COR-L47 (cell line): ENCODE measurements at regions not wholly inside any gene's neighbourhood (a gene's known extent, or its start where the extent isn't known, plus 50 kb on each side); places are given as distances from the start of the nearest gene placed in this dataset.
A peak's percentile ranks its signal among the peaks of the same experiment; 100 is the strongest.
"Not testable (repeated sequence)": the region's sequence is repeated elsewhere in the genome, so short reads cannot be mapped to it uniquely, and the experiment has no call there.

Source experiments
- DNase-seq: peaks from one replicate; lab custom pipeline; 2025; lab: John Stamatoyannopoulos, UW

DNA sequence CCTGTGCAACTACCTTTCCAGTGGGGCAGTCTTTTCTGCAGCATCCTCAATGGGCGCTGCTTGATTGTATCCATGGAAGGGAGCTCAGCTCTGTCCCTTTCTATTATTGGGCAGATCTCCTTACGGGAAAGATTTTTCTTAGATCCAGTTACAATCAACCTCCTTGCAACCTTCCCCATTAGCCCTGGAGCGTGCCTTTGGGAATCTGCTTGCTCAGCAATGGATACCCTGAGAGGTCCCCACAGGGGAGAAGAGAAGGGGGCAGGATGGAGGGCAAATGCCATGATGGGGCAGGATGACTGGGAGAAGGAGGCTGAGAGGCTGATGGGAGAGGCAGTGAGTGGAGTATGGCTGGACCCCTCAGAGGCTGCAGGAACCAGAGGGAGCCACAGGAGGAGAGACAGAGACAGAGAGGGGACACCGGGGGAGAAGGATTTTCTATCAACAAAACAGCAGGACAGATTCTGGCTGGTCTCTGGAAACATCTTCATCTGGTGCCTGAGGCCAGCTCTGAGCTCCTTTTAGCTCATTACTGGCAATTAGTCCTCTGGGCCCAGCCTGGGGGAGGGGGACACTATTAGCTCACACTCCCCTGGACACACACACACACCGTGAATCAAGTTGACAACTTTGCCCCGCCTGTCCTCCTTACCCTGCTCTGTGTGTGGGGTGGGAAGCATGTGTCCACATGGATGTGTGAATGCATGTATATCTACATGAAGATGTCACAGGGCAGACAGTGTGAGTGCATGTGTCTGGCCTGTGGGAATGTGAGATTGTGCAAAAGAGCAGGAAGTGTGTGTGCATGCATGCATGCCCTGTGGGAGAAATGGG is 80.8 kb upstream of the PAX2 start:
- no peak for DNase-seq

DNA sequence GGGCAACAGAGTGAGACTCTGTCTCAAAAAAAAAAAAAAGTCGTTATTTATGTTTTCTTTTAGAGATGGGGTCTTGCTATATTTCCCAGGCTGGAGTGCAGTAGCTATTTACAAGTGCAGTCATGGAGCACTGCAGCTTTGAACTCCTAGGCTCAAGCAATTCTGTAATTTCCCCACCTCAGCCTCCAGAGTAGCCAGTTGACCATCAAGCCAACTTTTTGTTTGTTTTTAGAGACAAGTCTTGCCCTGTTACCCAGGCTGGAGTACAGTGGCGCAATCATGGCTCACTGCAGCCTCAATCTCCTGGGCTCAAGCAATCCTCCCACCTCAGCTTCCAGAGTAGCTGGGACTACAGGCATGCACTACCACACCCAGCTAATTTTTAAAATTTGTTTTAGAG is 78.7 kb upstream of the PAX2 start:
- not testable (repeated sequence) for DNase-seq

DNA sequence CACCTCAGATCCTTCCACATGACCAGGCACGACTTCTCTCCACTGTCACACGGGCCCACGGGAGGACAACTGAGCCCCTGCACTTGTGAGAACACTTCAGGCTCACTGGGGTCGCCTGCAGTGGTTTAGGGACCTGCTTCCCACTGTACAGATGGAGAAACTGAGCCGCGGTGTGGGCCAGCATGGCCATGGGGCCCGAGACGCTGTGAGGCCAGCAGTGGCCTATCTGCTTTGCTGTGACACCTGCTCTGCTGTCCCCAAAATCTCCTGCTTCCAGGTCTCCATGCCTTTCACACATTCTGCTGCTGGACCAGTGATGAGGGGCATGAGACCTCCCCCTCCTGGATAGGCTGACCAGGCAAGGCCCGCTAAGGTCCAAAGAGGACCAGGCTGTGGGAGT is 75.8 kb upstream of the PAX2 start:
- DNase-seq = no peak

DNA sequence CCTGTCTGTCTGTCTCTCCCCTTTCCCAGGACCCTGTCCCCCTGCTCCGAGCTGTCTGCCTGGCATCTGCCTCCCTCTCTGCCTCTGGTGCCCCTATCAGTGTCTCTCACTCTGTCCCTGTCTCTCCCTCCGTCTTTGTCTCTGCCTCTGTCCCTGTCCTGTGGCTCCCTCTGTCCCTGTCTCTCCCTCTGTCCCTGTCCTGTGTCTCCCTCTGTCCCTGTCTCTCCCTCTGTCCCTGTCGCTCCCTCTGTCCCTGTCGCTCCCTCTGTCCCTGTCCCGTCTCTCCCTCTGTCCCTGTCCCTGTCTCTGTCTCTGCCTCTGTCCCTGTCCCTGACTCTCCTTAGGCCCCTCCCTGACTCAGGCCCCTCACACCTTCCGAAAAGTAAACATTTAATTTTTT is 75.0 kb upstream of the PAX2 start:
- DNase-seq = no peak

DNA sequence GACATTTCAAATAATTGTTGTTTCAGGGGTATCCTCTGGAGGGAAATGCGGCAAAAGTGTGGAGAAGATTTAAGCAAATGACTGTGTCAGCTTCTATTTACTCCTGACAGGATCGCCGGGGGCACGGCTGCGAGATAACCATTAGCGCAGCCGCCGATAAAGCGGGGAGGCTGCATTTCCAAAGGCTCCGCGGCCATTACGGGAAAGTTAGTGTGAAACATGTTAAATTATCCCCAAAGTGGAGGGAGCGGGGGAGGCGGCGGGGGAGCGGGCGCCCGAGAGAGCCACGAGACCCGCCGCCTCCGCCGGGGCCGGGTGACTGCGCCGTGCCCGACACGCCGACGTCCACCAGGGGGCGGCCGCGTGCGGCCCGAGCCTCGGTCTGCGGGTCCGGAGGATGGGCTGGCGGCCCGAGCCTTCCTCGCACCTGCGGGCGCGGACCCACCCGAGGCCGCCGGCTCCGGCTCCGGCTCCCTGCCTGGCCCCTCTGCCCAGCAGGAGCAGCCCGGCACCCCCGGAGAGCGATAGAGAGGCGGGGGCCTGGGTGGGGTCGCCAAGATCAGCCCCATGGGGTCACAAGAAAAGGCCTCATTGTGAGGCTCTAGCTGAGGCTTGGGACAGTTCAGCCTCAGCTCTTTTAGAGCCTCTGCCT is 74.4 kb upstream of the PAX2 start:
- DNase-seq = no peak

DNA sequence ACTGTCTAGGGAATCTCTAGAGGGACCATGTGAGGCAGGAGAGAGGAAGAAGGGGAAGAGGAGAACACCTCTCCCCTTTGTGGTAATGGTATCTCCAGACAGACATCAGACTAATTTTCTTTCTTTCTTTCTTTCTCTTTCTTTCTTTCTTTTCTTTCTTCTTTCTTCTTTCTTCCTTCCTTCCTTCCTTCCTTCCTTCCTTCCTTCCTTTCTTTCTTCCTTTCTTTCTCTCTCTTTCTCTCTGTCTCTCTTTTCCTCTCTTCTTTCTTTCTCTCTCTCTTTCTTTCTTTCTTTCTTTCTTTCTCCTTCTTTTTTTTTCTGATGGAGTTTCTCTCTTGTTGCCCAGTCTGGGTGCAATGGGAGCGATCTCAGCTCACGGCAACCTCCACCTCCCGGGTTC is 73.2 kb upstream of the PAX2 start:
- DNase-seq = no peak

DNA sequence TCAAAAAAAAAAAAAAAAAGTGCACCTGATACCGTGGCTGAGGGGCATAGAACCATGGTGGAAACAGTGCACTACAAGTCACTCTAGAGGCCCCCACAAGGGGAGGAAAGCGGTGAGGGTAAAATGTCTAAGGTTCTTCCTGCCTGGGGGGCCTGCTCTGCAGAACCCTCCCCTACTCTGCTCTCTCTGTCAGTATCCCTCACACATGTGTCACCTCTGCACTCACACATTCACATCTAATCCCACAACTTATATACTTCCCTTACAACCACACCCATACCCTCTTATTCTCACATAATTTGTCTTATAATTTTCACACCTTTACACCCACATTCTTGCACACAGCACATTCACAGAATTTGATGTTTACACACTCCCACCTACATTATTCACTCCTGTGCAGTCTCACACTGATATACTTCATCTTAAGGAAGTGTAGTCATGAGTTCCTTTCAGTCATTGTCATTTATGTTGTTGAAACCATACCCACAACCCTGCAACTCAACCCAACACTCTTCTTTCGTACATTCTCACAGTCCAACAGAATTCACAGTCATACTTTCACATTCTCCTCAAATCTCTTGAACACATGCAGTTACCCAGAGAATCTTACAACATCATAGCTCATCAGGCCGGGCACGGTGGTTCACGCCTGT is 68.0 kb upstream of the PAX2 start:
- DNase-seq = no peak

DNA sequence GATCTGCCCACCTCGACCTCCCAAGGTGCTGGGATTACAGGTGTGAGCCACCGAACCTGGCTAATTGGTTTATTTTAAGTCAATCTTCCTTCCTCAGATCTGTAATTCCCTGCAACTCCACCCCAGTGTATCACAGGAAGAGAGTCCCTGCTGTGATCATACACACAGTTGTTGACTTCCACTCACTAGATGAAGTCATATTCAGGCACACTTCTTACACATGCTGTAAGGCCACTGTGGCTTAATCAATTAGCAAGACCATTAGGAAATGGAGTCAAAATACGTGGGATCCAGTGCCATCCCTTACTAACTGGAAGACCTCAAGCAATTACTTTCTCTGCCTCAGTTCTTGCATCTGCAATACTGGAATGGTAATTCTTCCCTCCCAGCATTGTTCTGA is 66.1 kb upstream of the PAX2 start:
- no peak for DNase-seq

DNA sequence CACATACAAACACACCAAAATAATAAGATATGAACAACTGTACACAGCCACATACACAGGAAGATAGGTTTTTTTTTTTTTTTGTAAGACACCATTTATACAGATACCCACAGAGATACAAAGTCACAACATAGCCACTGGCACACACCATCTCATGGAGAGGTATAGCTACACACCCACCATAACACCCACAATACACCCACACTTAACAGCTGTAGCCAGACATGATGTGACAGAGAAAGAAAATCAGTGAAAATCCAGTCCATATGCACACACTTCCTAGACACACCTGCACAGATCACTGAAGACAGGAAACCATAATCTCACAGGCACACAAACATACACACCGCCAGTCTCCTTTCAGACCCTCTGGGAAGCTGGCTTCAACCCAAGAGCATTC is 62.4 kb upstream of the PAX2 start:
- DNase-seq = peak; percentile 24

DNA sequence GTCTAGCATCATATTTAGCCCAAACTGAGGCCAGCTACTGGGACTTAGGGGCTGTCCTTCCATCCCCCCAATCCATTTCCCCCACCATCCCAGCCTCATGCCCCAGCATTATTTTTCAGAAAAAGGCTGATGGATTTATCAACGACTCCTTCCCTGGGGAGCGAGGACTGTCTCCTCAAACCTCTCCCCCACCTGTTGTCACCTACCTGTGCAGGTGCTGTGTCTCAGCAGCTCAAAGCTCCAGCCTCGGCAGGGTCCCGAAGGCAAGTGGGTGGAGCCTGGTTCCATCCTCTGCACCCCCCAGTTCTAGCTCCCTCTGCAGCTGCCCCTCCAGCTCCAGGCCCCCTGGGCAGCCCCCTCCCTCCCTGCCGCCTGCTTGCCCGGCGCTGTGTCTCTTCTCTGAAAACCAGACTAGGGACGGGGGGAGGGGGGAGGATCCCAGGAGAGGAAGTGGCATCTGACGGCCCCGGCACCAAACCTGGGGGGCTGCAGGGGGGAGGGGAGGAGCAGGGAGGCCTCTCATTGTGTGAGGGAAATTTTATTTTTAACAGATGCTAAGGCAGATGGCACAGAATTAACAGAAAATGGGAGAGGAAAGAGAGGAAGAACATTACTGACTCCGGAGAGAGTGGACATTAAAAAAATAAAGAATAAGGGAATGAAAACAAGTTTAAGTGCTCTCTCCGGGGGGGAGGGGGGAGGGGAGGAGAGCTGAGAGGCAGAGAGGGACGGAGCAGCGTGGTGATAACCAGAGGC is 61.7 kb upstream of the PAX2 start:
- DNase-seq = no peak

DNA sequence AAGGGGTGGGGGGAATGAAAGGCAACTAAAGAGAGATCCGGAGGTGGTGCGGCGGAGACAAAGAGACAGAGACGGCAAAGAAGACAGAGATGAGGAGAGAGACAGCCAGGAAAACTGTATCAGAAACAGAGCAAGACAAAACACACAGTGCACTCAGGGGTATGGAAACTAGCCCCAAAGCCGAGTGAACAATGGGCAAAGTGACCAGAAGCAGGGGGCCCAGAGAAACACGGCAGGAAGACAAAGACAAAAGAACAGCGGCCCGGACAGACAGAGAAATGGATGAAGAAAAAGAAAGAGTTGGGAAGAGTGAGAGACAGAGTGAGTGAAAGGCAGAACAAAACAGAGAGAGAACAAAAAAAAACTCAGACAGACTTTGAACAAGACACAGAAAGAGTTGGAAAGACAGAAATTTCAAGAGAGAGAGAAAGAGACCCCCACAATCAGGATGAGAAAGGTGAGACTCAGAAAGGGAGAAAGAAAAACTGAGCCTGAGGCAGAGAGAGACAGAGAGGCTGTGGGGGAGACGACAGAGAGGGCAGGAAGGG is 60.6 kb upstream of the PAX2 start:
- no peak for DNase-seq

DNA sequence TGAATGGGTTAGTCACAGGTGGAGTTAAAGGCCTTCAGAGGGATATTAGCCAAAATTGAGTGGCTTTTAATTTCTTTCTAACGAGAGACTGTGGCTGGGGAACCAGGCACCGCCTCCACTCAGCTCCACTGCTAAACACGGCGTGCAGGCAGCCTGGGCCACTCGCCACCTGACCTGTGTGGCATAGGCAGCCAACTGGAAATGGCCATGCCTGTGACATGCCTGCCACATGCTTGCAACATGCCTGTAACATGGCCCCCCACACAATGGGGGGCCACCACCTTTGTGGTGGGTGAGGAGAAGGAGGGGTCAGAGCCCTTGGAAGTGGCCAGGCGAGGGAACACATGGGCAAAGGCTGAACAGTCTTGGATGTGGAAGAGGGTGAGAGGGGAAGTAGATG is 60.1 kb upstream of the PAX2 start:
- no peak for DNase-seq

DNA sequence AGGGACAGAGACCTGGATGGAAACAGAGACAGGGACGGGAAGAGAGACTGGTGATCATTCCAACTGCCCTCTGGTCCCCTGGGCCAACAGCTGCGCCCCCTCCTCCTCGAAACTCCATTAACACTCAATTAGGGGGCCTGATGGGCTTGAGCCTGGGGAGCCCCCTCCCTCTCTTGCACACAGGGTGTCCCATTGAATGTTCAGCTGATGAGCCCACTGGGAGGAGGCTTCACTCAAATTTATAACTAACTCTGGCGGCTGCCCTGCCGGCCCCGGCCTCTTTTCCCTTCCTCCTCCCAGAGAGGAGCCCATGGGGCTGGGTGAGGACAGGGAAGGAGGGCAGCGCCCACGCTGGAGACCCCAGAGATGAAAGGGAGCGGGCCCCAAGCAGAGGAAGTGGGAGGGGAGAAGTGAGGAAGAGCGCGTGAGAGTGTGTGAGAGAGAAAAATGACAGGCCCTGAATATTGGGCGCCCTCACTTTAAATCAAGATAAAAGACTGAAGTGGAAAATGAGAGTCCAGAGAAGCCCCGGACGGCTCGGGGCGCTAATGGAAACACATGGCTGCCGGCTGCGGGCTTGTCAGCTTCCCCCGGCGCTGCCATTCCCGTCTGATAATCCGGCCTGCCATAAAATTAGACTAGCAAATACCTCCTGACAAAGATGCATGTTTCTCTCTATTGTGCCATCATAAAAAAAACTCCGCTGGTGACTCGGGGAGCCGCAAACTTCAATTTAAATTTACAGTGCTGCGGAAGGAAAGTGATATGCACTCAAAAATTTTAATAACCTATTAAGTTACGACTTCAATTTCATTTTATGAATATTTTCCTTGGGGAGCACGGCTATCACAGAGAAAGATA is 58.0 kb upstream of the PAX2 start:
- DNase-seq = no peak

DNA sequence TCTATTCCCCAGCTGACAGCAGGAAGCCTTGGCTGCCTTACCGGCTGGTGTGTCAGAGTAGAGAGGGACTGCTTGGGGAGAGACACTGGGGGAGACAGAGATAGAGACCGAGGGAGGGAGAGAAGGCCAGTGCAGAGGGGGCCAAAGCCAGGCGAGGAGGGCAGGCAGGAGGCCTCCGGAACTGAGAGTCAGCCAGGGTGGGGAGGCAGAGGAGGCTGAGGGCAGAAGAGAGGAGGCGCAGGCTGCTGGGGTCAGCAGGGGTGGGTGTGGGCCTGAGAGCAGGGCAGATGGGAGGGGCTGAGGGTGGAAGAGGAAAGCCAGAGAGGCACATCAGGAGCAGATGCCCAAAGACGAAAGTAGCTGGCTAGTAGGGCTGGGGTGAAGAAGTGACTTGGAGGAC is 57.2 kb upstream of the PAX2 start:
- no peak for DNase-seq

DNA sequence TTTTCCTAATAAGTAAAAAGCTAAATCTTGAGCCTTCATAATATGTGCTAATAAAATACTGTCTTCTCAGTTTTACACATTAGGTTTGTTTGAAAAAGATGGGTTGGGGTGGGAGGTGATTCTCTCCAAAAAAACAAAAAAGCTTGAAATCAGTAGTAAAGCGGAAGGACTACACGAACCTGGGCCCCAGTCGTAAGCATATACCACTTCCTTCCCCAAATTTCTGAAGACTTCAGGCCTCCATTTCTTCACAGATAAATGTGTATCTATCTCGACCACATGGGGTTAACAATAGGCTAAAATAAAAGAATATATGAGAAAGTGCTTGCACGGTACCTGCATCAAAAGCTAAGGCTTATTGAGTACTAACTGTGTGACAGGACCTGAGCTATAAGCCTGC is 51.6 kb upstream of the PAX2 start:
- no peak for DNase-seq
